OCI-LY1 (cell line): ENCODE measurements at regions not wholly inside any gene's neighbourhood (a gene's known extent, or its start where the extent isn't known, plus 50 kb on each side); places are given as distances from the start of the nearest gene placed in this dataset.

Experiments
- H2AFZ ChIP-seq: fragments of 200-600 bp; sonication (generic), shearing (Covaris generic); 2 replicates; pipeline ENCODE4 v1.6.0; 2014; ENCODE audit warnings: antibody characterized with exemption, mild to moderate bottlenecking, low read length
- H3F3A ChIP-seq: fragments of 200-600 bp; sonication (generic), shearing (Covaris generic); 2 replicates; pipeline ENCODE4 v1.6.0; 2014; ENCODE audit warnings: mild to moderate bottlenecking, antibody characterized with exemption, low read length, moderate library complexity; ENCODE audit not compliant: insufficient read depth
- H3K27ac ChIP-seq: fragments of 200-600 bp; sonication (generic); 2 replicates; pipeline ENCODE4 v1.5.1; 2014; ENCODE audit warnings: low read length, mixed run types, mild to moderate bottlenecking, low read depth; ENCODE audit not compliant: poor library complexity, severe bottlenecking
- H3K27me3 ChIP-seq: fragments of 200-600 bp; sonication (generic); 2 replicates; pipeline ENCODE4 v1.6.0; 2014; ENCODE audit warnings: antibody characterized with exemption, mild to moderate bottlenecking, low read length, moderate library complexity; ENCODE audit not compliant: insufficient read depth
- H3K36me3 ChIP-seq: fragments of 200-600 bp; sonication (generic); 2 replicates; pipeline ENCODE4 v1.6.1; 2014; ENCODE audit warnings: mild to moderate bottlenecking, antibody characterized with exemption, low read length, moderate library complexity, mixed read lengths; ENCODE audit not compliant: insufficient read depth
- H3K4me1 ChIP-seq: fragments of 200-600 bp; sonication (generic); 2 replicates; pipeline ENCODE4 v1.5.1; 2014; ENCODE audit warnings: mild to moderate bottlenecking, low read length, moderate library complexity; ENCODE audit not compliant: insufficient read depth, severe bottlenecking
- H3K4me2 ChIP-seq: fragments of 200-600 bp; sonication (generic), shearing (Covaris generic); 2 replicates; pipeline ENCODE4 v1.6.1; 2014; ENCODE audit warnings: low read length
- H3K4me3 ChIP-seq: fragments of 200-600 bp; sonication (generic); 2 replicates; pipeline ENCODE4 v1.5.1; 2014; ENCODE audit warnings: low read length, low read depth, mild to moderate bottlenecking, mixed read lengths; ENCODE audit not compliant: poor library complexity, severe bottlenecking
- H3K79me2 ChIP-seq: fragments of 200-600 bp; shearing (Covaris generic); 2 replicates; pipeline ENCODE4 v1.6.1; 2016; ENCODE audit warnings: mixed run types, low read length, mixed read lengths; ENCODE audit not compliant: insufficient read depth
- H3K9ac ChIP-seq: fragments of 200-600 bp; sonication (generic), shearing (Covaris generic); 2 replicates; pipeline ENCODE4 v1.6.1; 2014; ENCODE audit warnings: mild to moderate bottlenecking, low read length, mixed read lengths
- H3K9me2 ChIP-seq: fragments of 200-600 bp; sonication (generic), shearing (Covaris generic); 2 replicates; pipeline ENCODE4 v1.6.1; 2014; ENCODE audit warnings: low read depth, mild to moderate bottlenecking, low read length, mixed read lengths
- H3K9me3 ChIP-seq: fragments of 200-600 bp; shearing (Covaris generic); 2 replicates; pipeline ENCODE4 v1.6.1; 2014; ENCODE audit warnings: low read length, mixed read lengths
- H4K20me1 ChIP-seq: fragments of 200-600 bp; sonication (generic), shearing (Covaris generic); 2 replicates; pipeline ENCODE4 v1.6.0; 2016; ENCODE audit warnings: mild to moderate bottlenecking, low read length; ENCODE audit not compliant: insufficient read depth
- CTCF ChIP-seq: fragments of 200-600 bp; sonication (generic), shearing (Covaris generic); IDR thresholded peaks from 2 replicates; pipeline ENCODE4 v1.5.1; 2017; ENCODE audit warnings: mild to moderate bottlenecking, antibody characterized with exemption, low read length, moderate library complexity, mixed read lengths
- EZH2 ChIP-seq: fragments of 200-600 bp; sonication (generic), shearing (Covaris generic); IDR thresholded peaks from 2 replicates; pipeline ENCODE4 v1.8.0; 2017; ENCODE audit warnings: borderline replicate concordance, mixed run types, mild to moderate bottlenecking, antibody characterized with exemption, low read length, moderate library complexity, mixed read lengths

GRCh38 chr4:156346959-156347385, 393.3 kb upstream of the CTSO start:
- H3F3A ChIP-seq, result no peaks in the 10 kb centered on the region
- no peaks in the 10 kb centered on the region for H3K4me1 ChIP-seq
- H4K20me1 ChIP-seq, result no peaks in the 10 kb centered on the region
- no peak overlapping the region for H3K27ac ChIP-seq
- H3K27me3 ChIP-seq, result no peaks in the 10 kb centered on the region
- H2AFZ ChIP-seq, result no peak overlapping the region
- H3K9me2 ChIP-seq, result no peaks in the 10 kb centered on the region
- H3K79me2 ChIP-seq, result no peaks in the 10 kb centered on the region
- no peaks in the 10 kb centered on the region for H3K36me3 ChIP-seq
- H3K9me3 ChIP-seq, result no peaks in the 10 kb centered on the region
- no peak overlapping the region for H3K4me3 ChIP-seq
- TF ChIP-seq EZH2 (no peak), CTCF (no peak)
- no peak overlapping the region for H3K4me2 ChIP-seq
- H3K9ac ChIP-seq, result no peak overlapping the region

- Histone ChIP-seq H3K4me2 (no peak overlapping the region), H3F3A (no peaks in the 10 kb centered on the region), H3K9me2 (no peaks in the 10 kb centered on the region), H3K79me2 (no peaks in the 10 kb centered on the region), H3K27me3 (no peaks in the 10 kb centered on the region), H3K9me3 (no peaks in the 10 kb centered on the region), H2AFZ (no peak overlapping the region), H4K20me1 (no peaks in the 10 kb centered on the region), H3K4me1 (no peaks in the 10 kb centered on the region), H3K27ac (no peak overlapping the region), H3K9ac (no peak overlapping the region), H3K36me3 (no peaks in the 10 kb centered on the region), H3K4me3 (no peak overlapping the region)
- TF ChIP-seq CTCF (no peak), EZH2 (no peak)
These were observed 390.7 kb upstream of the CTSO start for GRCh38 chr4:156344397-156344796.

- Histone ChIP-seq H3K9me3 (no peaks in the 10 kb centered on the region), H3K4me2 (no peak overlapping the region), H3K36me3 (no peaks in the 10 kb centered on the region), H3K4me1 (no peaks in the 10 kb centered on the region), H3K79me2 (no peaks in the 10 kb centered on the region), H4K20me1 (no peaks in the 10 kb centered on the region), H3K27ac (no peak overlapping the region), H3K9ac (no peak overlapping the region), H3K9me2 (no peaks in the 10 kb centered on the region), H3F3A (no peaks in the 10 kb centered on the region), H3K27me3 (no peaks in the 10 kb centered on the region), H2AFZ (no peak overlapping the region), H3K4me3 (no peak overlapping the region)
- no peak for TF ChIP-seq EZH2
- TF ChIP-seq CTCF, result no peak
These were observed 382.8 kb upstream of the CTSO start for GRCh38 chr4:156336511-156336910.
